ENCODE measurements at regions not wholly inside any gene's neighbourhood (a gene's known extent, or its start where the extent isn't known, plus 50 kb on each side); places are given as distances from the start of the nearest gene placed in this dataset.

DNA sequence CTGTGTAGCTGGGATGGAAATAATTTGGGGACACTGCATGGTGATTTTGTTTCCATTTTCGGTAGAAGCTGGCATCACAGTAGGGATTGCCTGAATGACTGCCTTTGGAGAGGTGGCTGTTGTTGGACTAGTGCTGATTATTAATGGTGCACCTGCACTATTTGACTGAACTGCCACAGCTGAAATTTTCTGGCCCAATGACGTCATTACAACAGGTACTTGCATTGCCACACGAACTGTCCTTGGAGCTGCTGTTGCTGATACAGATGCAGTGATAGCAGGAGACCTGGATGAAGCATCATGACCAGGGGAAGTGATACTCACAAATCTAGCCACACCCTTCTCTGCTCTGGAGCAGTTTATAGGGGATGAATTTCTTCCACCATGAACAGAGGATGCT lies 95.6 kb upstream of the FOXC1 start:
- no peak for DNase-seq (ENCODE audit: low spot score)

- DNase-seq (ENCODE audit: low spot score): no peak
These were observed 94.4 kb upstream of the FOXC1 start for GRCh38 chr6:1515280-1515679.

DNA sequence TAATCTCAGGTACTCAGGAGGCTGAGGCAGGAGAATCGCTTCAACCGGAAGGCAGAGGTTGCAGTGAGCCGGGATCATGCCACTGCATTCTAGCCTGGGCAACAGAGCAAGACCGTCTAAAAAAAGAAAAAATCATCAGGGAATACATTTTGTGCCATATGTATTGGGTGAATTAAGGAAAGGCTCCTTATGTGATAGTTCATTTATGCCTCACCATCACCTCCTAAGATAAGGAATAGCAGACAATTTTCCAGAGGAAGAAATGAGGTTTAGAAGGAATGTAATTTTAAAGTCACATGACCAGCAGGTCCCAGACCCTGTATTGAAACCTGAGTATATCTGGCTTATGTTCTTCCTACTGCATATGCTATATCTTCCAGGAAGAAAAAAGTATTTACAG lies 93.9 kb upstream of the FOXC1 start:
- no peak for DNase-seq (ENCODE audit: low spot score)

- DNase-seq (ENCODE audit: low spot score): no peak
These were observed 92.8 kb upstream of the FOXC1 start for GRCh38 chr6:1516742-1517520.

DNA sequence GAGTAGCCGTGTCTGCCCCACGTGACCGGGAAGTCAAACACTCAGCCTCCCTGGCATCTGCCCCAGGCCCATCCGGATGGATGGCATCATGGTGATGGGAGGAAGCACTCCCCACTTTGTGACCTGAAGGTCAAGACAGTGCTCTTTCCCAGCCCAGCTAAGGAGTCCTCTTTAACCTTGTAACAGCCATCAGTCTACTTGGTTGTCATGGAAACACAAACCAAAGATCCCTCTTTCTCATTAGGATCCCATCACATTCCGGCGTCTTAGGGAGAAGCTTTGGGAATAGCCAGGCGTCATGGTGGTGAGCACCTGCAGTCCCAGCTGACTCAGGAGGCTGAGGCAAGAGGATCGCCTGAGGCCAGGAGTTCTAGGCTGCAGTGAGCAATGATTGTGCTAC lies 90.9 kb upstream of the FOXC1 start:
- DNase-seq (ENCODE audit: low spot score): no peak

- no peak for DNase-seq (ENCODE audit: low spot score)
These were observed 90.1 kb upstream of the FOXC1 start for GRCh38 chr6:1519597-1519996.

DNA sequence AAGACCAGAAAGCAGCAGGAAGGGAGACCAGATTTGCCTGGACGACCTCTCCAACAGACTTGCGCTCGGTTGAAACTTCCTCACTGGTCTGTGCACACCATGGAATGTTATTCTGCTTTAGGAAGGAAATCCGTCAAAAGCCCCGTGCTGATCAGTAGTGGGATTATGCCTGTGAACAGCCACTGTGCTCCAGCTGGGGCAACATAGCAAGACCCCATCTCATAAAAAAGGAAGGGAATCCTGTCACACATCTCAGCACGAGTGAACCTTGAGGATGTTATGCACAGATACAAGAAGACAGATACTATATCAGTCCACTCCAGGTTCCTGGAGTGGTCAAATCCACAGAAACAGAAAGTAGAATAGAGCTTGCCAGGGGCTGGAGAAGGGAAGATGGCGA lies 86.9 kb upstream of the FOXC1 start:
- no peak for DNase-seq (ENCODE audit: low spot score)

GRCh38 chr6:1524040-1524480 lies 85.7 kb upstream of the FOXC1 start:
- no peak for DNase-seq (ENCODE audit: low spot score)

DNA sequence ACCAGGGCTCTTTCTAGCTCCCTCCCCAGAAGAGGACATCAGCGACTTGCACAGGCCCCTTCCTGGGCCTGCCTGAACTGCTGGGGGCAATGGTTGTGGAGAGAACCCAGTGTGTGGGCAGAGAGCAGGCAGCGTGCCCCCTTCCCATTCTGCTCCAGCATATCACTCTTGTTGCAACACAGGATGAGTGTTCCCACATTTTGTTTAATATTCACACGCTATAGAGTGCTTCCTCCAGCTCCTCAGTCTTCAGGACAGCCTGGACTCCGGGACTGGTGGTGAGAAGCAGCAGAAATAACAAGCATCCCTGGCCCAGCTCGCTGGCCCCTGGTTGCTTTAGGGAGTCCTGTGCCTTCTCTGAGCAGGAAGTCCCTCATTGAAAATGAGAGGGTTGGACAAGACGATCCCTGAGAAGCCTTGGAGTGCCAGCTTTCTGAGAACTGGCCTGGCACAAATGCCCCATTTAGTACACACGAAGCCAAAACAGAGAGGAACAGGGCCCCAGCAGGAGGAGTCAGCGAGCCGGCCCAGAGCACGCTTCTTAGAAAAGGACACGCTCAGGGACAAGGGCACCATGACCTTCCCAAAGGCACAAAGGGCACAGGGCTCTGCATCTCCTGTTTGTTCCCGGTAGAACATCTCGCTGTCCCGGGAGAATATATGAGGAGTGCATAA lies 84.2 kb upstream of the FOXC1 start:
- DNase-seq (ENCODE audit: low spot score): no peak

DNA sequence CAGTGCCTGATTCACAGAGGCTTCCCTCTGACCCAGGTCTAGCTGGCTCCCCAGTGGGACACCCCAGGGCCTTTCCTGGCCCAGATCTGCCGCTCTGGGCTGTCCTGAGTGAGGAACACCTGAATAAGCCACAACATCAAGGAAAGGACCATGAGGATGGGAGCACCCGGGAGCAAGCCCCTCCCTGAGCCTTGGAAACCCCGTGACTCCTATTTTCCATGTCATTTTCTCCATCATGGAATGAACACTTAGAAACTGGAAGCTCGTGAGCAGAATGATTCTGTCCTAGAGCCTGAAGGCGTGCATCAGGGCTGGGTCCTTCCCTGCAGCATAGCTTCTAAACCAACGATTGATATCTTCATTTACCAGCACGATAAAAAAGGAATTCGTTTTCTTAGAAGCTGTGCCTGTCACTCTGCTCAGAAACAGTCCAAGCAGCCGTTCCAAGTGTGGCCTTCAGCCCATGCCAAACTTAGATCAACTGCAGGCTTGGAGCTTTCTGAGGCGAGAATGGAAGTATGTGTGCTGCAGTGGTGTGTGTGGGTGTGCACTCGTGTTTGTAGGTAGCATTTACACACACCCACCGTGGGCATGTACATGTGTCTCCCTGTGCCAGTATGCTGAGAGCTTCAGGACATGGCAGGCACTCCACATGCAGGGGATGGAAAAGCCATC lies 83.2 kb upstream of the FOXC1 start:
- DNase-seq (ENCODE audit: low spot score): no peak

- no peak for DNase-seq (ENCODE audit: low spot score)
These were observed 82.7 kb upstream of the FOXC1 start for GRCh38 chr6:1527073-1527457.

DNA sequence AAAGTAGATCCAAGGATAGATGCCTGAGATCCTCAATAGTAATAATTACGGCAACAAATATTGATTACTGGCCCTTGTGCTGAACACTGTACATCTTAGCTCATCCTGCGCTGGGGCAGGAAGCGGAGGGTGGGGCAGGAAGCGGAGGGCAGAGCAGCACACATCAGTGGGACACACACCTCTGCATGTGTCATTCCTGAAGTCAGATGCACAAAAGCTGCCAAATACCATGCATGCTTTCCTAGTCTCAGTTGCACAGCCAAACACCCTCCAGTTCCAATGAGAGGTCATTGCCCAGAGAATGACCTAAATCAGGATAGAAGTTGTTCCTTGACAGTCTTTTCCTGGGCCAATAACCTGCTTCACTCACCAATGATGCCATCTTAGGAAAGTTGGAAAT lies 74.4 kb upstream of the FOXC1 start:
- no peak for DNase-seq (ENCODE audit: low spot score)

GRCh38 chr6:1536526-1537429 lies 72.9 kb upstream of the FOXC1 start:
- DNase-seq (ENCODE audit: low spot score): no peak

DNA sequence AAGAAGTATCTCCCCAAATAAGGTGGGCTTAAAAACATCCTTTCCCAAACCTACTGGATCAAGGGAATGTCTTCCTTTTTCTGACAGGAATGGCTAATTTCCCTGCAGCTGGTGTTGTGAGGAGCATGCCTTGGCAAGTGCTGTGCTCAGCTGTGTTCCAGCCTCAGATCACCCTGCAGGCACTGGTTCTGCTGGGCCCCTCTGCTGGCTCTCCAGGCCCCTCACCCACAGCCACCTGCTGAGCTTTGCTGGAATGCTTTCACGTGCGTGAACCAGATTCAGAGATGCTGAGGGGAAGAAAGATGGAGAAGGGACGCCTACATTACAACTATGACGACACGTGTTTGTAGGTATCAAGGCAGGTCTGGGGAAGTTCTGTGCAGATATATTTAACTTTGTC lies 71.3 kb upstream of the FOXC1 start:
- DNase-seq (ENCODE audit: low spot score): no peak

GRCh38 chr6:1538810-1539478 lies 70.8 kb upstream of the FOXC1 start:
- DNase-seq (ENCODE audit: low spot score): no peak

- DNase-seq (ENCODE audit: low spot score): no peak
These were observed 68.7 kb upstream of the FOXC1 start for GRCh38 chr6:1540864-1541521.

GRCh38 chr6:1542335-1542734 lies 67.4 kb upstream of the FOXC1 start:
- no peak for DNase-seq (ENCODE audit: low spot score)

GRCh38 chr6:1542764-1543163 lies 67.0 kb upstream of the FOXC1 start:
- no peak for DNase-seq (ENCODE audit: low spot score)

GRCh38 chr6:1544000-1544399 lies 65.7 kb upstream of the FOXC1 start:
- no peak for DNase-seq (ENCODE audit: low spot score)

GRCh38 chr6:1544603-1545002 lies 65.1 kb upstream of the FOXC1 start:
- DNase-seq (ENCODE audit: low spot score): no peak

DNA sequence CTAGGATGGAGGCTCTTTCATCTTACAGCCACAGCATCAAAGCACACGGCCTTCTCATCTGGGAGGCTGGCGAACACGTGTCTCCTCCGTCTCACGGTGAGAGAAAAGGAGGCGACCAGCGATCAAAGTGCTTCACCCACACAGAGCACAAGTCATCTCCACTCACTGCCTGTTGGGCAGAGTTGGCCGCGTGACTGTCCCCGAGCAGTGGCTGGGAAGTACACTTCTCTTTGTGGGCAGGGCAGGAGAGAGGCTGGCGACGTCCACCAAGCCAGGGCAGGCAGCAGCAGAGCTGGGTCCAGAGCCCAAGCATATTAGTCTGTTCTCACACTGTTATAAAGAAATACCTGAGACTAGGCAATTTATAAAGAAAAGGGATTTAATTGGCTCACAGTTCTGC lies 64.1 kb upstream of the FOXC1 start:
- DNase-seq (ENCODE audit: low spot score): no peak
